HG03558 (cell line): ENCODE measurements at regions not wholly inside any gene's neighbourhood (a gene's known extent, or its start where the extent isn't known, plus 50 kb on each side); places are given as distances from the start of the nearest gene placed in this dataset.

ENCODE experiments used
- ATAC-seq: cut with Tn5 transposase; IDR thresholded peaks from one replicate; pipeline ENCODE4 v1.9.1; 2021; ENCODE audit warnings: moderate number of reproducible peaks; ENCODE audit not compliant: unreplicated experiment; ENCODE audit errors: extremely low read depth

DNA sequence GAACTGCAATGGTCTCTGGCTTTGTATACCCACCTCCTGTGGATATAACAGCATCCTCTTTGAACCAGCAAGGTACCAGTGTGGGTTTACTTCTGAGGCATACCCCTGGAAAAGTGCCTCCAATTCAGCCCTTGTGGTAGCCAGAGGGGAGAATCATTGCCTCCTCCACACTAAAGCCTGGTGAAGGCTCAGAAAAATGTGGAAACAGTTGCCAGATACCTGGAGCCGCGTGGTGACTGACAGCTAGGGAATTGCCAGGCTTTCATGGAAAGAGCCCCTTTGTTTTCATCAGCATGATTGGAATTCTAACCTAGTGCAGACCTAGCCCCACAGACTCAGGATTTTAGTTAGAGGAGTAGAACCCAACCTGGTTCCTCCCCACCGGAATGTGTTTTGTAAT is 168.6 kb upstream of the KLF3 start:
- no peak for ATAC-seq

DNA sequence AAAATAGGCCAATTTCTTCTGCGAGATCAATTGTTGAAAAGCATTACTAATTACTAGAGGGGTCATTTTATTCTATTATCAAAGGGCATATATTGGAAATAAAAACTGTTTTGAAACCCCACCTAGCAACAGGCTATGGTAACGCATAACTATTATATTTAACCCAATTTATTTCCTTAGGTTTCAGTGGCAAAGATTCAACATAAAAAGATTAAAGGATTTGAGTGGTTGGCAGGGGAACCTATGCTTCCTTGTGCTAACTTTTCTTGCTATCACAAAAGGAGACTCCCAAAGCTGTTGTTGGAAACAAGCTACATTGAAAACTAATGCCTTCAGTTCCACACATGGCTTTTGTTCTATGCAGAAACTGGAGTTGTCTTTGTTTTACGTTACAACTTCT is 166.9 kb upstream of the KLF3 start:
- ATAC-seq, result no peak

DNA sequence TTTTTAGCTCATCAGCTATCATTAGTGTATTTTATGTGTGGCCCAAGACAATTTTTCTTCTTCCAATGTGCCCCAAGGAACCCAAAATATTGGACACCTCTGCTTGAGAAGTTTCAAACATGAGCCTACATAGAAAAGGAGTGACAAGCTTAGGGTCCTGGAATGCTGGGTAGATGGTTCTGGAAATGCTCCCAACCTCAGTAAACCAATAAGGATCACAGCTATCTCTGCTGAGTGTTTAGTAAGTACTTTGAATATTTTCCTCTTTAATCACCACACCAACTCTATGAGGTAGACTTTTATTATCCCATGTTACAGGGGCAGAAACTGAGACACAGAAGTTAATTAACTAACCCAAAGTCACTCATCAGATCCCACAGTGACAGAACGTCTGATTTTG is 164.9 kb upstream of the KLF3 start:
- no peak for ATAC-seq

DNA sequence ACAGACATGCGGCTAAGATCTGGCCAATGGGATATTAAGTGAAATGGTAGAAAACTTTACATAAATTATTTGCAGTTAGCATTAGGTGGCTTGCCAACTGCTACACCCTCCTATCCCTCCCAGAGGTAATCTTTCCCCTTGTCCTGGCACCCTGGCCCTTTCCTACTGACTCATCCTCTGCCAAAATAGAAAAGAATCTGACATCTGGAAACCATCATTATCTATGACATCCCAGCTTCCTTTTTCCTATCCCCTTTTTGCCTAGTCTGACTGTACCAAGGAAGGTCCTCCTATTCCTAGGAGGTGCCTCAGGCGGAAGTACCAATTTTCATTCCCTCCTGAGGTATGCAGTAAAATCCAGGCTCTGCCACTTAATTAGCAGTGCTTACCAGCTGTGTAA is 163.6 kb upstream of the KLF3 start:
- ATAC-seq, result no peak

DNA sequence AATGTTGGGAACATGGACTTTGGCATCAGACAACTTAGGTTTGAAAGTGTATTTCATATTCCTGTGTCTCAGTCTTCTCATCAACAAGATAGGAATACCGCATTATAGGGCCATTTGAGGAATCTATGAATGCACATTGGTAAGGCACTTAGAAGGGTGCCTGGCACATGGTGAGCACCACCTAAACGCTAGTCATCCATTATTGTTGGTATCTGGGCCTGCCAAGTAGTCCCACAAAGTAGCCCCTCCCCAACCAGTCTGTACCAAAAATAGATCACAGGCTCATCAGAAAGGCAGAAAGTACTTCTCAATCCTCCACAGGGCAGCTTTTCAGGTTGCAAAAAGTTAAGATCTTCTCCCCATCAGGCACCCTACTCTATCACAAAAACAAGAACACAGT is 162.3 kb upstream of the KLF3 start:
- no peak for ATAC-seq

DNA sequence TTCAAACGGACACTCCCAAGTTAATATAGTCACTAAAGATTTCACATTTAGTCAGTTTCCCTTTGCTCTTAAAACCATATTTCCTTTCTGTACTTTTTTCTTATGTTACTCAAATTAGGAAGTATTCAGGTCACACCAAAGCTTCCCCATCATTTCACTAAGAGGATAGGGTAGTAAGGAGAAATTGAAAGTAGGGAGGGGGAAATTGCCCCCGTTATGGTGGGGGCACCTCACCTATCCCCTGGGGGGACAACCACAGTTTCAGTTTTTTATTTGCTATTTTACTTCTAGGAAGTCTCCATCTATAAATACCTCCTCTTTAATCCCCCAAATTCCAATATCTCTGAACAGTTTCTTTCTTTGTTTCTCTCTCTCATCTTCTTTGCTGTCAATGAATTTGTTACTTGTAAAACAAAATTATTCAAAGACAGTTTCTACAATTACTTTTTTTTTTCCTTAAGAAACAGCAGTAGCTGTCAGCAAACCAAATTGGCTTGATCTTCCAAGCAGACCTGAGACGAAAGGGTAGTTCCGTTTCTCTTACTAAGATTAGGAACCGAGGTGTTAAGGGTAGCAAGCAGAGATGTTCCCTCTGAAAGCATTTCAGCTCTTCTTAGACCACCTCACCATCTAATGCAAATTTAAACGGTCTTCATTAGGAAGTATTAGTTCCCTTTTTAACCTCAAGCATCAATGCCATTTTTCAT is 160.2 kb upstream of the KLF3 start:
- ATAC-seq, result peak; percentile 79

DNA sequence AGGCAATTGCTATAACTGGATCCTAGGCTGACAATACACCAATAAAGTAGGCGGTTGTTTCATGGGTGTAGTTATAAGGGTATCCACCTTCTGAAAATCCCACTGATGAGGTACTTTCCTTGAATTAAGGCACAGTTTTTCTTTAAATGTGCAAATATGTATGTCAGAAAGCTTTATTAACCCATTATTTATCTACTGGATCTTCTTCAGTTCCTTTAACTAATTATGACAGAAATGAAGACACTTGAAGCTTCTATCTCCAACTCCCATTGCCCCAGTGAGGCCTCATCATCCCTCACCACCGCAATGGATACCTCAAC is 159.6 kb upstream of the KLF3 start:
- no peak for ATAC-seq

DNA sequence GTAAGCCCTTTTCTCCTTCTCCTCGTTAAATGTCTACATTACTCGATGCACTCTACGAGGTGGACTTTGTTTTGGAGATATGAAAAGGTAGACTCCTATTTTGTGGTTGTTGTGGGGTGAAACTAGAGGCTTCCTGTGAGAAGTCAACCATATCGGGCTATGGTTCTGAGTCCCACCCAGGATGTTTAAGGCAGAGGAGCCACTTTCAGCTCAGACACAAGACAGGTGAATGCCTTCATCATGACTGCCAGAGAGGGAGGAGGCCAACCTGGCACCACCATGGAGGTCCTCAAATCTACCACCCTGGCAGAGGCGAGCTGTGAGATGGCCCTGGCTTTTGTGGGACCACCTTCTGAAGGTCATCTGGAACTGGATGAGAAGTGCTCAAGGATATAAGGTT is 154.4 kb upstream of the KLF3 start:
- no peak for ATAC-seq

DNA sequence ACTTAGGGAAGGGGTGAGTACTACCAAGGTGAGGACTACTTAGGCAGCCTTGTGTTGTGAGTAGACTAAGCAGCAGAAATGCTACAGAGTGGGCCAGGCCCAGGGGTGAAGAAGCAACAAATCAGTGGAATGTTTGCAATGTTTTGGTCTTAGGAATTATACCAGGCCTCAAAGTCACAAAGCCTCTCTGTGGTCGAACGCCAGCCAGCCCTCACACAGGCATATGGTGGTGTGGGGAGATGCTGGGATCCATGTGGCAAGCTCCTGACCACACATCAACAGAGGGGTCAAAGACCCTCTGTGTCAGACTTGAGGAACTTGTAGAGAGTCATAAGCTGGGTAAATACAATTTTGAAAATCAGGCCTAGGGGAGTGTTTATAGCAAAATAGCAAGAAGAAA is 153.8 kb upstream of the KLF3 start:
- ATAC-seq, result no peak

DNA sequence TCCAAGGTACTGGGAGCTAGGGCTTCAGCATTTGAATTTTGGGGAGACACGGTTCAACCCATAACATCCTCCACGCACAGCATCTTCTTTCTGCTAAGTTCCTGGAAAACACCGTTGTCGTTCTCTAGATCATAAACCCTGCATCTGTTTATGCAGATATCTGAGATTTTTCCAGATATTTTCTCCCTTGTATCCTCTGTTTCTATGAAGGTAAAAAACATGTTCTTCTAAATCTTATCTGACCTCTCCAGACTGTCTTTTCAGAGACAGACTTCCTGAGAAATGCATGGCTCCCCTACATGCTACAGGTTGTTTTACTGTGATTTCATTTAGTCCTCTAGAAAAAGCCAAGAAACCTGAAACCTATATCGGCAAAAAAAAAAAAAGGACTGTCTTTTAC is 152.3 kb upstream of the KLF3 start:
- no peak for ATAC-seq

DNA sequence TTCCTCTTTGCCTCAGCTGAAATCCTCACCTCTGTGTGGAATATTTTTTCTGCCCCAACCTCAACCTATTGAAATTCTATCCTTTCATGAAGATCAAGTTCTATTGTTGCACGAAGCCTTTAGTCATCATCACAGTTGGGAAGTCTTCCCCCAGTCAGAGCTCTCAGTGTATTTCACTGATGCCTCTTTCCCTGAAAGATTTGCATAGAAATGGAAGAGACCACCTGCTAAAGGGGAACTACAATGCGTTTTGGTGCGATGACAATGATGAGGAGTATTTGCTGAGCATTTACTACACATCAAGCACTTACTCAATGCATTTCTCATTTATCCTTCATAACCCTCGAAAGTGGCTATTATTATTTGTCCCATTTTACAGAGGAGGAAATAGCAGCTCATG is 151.2 kb upstream of the KLF3 start:
- ATAC-seq, result no peak

DNA sequence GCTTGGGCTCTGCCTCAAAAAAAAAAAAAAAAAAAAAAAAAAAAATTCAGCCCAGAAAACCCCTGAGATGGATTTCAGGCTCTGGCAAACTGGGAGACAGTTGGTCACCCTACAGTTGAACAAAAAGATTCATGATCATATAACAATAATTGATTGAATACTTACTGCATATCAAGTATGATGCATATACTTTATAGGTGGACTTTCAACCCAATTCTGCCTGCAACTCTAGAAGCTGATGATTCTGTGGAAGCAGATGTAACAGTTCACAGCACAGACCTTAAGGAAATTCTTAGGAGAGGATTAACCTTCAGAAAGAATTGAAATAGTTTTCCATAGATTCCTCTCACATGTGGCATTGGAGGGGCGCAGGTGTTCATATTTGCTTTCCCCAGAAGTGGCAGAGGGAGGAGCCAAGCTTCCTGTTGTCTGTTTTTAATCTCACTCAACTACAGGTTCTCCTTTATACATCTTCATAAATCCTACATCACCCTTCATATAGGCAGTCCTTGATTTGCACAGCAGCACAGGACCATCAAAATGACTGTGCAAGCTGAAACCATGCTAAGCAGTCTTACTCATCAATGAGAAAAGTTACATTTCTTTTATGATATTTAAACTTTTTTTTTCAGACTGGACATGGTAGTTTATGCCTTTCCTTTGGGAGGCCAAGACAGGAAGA is 149.4 kb upstream of the KLF3 start:
- no peak for ATAC-seq

DNA sequence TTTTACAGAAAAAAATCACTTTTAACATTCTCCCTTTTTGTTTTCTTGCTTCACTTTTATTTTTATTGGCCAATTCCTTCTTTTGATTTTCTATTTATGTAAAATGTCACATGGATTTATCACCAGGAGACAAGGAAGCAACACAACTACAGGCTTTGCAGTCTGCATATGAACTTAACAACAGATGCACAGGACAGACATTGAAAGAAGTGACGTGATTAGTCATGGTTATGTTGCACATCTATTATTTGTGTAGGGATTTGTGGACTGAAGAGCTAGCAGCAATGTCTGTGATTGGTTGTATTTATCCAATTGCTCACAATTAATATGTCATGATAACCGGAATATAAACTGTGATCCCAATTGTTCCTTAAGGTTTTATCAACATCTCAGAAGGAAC is 147.8 kb upstream of the KLF3 start:
- no peak for ATAC-seq

DNA sequence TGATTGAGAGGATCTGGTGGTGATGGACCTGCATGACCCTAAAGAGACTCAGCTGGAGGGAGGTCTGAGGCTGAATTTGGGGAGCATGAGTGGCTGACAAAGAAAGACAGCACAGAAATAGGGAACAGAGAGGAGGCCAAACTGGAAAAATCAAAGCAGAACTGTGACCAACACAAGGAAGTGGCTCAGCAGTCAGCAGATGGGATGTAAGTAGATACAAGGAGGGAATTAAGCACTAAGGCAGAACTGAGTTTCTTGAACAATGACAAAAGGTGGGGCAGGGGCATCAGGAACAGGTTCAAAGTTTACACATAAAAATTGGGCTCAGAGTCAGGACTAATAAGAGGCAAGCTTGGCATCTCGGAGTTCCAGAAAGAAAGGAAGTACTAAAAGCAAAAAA is 144.3 kb upstream of the KLF3 start:
- no peak for ATAC-seq

DNA sequence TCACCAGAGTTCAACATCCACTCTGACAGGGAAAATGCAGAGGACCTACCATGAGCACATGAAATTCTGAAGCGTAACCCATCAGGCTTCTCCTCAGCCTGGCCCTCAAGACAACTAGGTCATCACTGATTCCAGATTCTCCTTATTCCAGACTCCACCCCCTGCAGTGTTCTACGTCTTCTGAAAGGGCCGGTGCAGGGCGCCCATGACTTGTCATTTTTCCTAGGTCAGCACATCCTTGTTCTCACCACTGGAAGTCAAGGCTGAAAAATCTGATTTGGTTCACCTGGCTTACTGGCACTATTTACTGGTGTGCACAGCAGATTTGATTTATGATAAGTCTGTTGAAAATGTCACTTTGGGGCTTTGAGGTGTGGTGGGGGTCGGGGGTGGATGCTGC is 140.9 kb upstream of the KLF3 start:
- ATAC-seq, result no peak

DNA sequence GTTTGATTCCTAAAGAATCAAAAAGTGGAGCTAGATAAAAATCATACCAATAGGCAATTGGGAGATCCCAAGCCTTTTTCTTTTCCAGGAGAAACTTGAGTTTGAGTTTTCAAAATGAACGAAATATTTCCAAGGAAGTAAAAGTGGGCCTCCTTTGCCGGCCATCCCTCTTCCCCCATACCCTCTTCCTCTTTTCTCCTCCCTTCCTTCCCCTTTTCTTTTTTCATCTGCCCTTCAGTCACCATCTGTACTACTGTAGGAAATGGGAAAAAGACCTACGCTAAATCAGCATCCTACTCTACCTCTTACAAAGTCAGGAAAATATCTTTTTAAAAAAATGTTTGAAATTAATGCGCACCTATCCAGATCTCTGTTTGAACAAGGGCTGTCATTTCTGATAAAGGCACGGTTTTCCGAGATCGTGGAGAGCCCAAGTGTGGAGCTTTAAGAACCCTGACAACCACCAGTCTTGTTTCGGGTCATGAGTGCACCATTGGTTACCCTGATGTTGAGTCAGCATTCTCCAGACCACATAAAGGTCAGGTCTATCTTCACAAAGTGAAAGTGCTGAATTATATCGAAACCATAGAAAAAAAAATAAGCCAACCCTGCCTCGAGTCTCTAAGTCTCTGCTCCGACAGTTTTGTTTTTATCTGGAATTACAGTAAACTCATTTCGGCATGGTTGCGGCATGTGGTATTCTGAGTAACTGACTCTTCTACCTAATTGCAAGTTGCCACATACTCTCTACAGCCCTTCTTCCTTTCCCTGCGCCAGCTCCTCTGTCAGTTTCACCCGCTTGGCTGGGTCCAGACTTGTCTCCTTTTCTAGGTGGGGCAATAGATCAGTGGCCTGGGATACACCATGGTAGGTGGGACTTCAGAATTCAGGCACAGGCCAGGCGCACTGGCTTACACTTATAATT is 140.2 kb upstream of the KLF3 start:
- peak; percentile 95 for ATAC-seq

DNA sequence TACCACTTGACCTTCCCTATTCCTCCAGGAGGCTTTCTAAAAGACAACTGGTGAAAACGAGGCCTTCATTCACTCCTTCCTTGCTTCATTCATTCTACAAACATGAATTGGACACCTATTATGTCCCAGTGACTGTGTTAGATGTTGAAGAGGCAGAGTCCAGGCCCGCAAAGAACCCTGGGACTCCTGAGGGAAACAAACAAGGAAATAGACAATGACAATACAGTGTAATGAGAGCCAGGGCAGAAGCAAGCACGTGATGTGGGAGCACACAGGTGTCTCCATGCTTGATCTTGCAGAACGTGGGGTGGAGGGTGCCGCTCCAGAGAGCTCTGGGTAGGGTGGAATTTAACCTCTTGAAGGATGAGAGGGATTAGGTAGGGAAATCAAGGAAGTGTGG is 137.6 kb upstream of the KLF3 start:
- ATAC-seq, result no peak

DNA sequence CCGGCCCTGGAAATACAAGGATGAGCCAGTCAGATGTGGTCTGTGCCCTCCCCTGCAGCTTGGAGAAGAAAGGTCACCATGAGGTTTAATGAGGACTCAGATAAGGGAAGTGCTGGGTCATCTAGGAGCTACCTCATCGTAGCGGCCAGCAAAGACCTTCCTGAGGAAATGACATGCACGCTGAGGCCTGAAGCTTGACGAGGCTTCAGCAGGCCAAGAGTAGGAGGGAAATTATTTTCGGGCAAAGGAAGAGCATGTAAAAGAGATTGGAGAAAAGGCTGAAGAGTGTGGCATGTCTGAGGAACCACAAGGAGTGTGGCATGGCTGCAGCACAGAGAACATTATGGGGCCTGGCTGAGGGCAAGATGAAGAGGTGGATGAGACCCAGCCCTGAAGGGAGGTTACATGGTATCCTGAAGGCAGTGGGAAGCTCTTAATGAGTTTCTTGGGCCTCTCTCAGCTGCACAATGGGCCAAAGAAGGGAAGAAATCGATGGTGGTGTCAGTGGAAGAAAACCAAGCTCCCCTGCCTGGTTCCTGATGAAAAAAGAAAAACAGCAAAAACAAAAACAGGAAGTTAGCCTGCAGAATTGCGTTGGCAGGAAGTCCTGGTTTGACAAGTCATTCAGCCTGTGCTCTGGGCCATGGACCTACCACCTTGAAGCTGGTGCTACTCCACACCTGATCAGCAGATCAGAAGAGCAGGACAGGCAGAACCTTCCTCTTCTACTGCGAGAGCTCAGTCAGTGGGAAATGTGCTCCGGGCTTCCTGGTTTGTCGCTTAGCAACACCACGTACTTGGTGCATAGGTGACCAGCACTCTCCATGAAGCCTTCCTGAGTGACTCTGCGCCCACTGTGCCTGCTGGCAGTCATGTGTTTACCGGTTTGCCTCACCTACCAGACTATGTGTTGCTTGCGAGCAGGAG is 134.5 kb upstream of the KLF3 start:
- ATAC-seq, result no peak

DNA sequence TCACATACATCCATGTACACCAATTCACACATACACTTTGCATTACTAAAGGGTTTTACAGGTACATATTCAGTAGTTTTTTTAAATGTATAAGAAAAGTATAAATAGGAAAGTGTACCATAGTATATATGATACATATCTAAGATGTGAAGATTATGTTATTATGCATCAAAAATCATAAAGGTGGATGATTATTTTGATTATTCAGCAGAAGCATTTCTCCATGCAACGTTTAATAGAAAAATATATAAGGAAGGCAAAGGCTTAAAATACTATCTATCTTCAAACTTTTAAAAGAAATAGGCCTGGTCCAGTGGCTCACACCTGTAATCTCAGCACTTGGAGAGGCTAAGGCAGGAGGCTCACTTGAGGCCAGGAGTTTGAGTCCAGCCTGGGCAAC is 133.5 kb upstream of the KLF3 start:
- ATAC-seq, result no peak

DNA sequence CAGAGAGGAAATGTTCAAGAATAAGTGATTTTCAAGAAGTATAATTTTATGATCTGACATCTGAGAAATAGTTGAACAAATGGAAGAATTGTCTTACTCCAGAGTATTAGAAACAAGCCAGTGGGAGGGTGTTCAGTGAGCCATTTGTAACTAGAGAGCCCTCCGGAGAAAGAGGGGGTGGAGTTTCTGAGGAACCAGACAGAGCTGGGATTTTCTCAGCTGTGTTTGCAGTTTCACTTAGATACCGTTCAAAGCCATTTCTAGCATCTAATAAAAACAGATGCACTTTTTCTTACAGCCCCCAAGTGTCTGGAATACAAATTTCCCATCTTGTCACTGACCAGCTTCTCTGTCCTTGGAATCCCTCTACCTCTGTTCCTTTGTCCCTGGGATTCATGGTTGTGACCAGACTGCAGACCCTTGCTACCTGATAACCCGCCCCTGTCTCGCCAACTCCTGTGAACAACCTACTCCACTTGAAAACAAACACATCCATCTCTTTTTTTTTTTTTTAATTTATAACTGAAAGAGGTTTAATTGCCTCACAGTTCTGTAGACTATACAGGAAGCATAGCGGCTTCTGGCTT is 132.8 kb upstream of the KLF3 start:
- ATAC-seq, result no peak
